Mesenchymal stem cell (in vitro differentiated cells and primary cell): ENCODE measurements at regions not wholly inside any gene's neighbourhood (a gene's known extent, or its start where the extent isn't known, plus 50 kb on each side); places are given as distances from the start of the nearest gene placed in this dataset.
"Not testable (repeated sequence)": the region's sequence is repeated elsewhere in the genome, so short reads cannot be mapped to it uniquely, and the experiment has no call there.

ENCODE experiments used
- DNase-seq: peaks from one replicate; pipeline ENCODE4 v3.0.0-alpha.2; 2013
- H2AFZ ChIP-seq: one replicate; pipeline ENCODE4 v1.6.1; 2013; ENCODE audit warnings: low read depth, mild to moderate bottlenecking, control low read depth, inconsistent platforms, low read length, moderate library complexity
- H2AK5ac ChIP-seq: 2 replicates; pipeline ENCODE4 v1.6.1; 2013; ENCODE audit warnings: low read length, moderate library complexity, mild to moderate bottlenecking, inconsistent platforms; ENCODE audit not compliant: severe bottlenecking
- H2BK120ac ChIP-seq: one replicate; pipeline ENCODE4 v1.6.1; 2013; ENCODE audit warnings: low read depth, mild to moderate bottlenecking, inconsistent platforms, low read length, moderate library complexity
- H2BK12ac ChIP-seq, 2 experiments: one replicate each; pipeline ENCODE4 v1.6.1; 2013; ENCODE audit warnings: inconsistent platforms in 2 of 2, low read length in 2 of 2, mild to moderate bottlenecking in 2 of 2, moderate library complexity in 2 of 2, control low read depth in 1 of 2
- H2BK15ac ChIP-seq: one replicate; pipeline ENCODE4 v1.6.1; 2013; ENCODE audit warnings: mild to moderate bottlenecking, low read depth, inconsistent platforms; ENCODE audit not compliant: poor library complexity, severe bottlenecking
- H2BK5ac ChIP-seq: 2 replicates; pipeline ENCODE4 v1.6.1; 2013; ENCODE audit warnings: low read depth, mild to moderate bottlenecking, low read length, control low read depth, inconsistent platforms; ENCODE audit not compliant: poor library complexity, severe bottlenecking
- H3K14ac ChIP-seq, 2 experiments: one replicate each; pipeline ENCODE4 v1.6.1; 2013; ENCODE audit warnings: inconsistent platforms in 2 of 2, low read length in 2 of 2, control low read depth in 1 of 2, mild to moderate bottlenecking in 1 of 2, moderate library complexity in 1 of 2
- H3K18ac ChIP-seq, 2 experiments: one replicate each; pipeline ENCODE4 v1.6.1; 2013; ENCODE audit warnings: inconsistent platforms in 2 of 2, low read length in 2 of 2, control low read depth in 1 of 2, low read depth in 1 of 2, mild to moderate bottlenecking in 1 of 2
- H3K23ac ChIP-seq, 2 experiments: one replicate each; pipeline ENCODE4 v1.6.1; 2013; ENCODE audit warnings: inconsistent platforms in 2 of 2, low read length in 2 of 2, mild to moderate bottlenecking in 2 of 2, moderate library complexity in 2 of 2, control low read depth in 1 of 2
- H3K27ac ChIP-seq: 2 replicates; pipeline ENCODE4 v1.5.1; 2013; ENCODE audit warnings: mild to moderate bottlenecking, moderate library complexity, low read length, control low read depth, inconsistent platforms; ENCODE audit not compliant: poor library complexity, severe bottlenecking
- H3K27me3 ChIP-seq, 2 experiments: 2 replicates each; pipeline versions ENCODE4 v1.6.1 to v1.7.0; 2013; ENCODE audit warnings: low read length in 2 of 2, mild to moderate bottlenecking in 2 of 2, moderate library complexity in 2 of 2, control low read depth in 1 of 2, inconsistent platforms in 1 of 2; ENCODE audit not compliant: control insufficient read depth in 1 of 2, insufficient read depth in 1 of 2
- H3K36me3 ChIP-seq, 2 experiments: 2 replicates each; pipeline versions ENCODE4 v1.6.1 to v1.7.0; 2013; ENCODE audit warnings: low read length in 2 of 2, control low read depth in 1 of 2, inconsistent platforms in 1 of 2, low read depth in 1 of 2, mild to moderate bottlenecking in 1 of 2; ENCODE audit not compliant: insufficient read depth in 2 of 2, control insufficient read depth in 1 of 2
- H3K4ac ChIP-seq, 2 experiments: one replicate each; pipeline ENCODE4 v1.6.1; 2013; ENCODE audit warnings: inconsistent platforms in 2 of 2, low read length in 2 of 2, mild to moderate bottlenecking in 2 of 2, moderate library complexity in 2 of 2, control low read depth in 1 of 2, low read depth in 1 of 2
- H3K4me1 ChIP-seq: 2 replicates; pipeline ENCODE4 v1.6.1; 2013; ENCODE audit warnings: low read depth, low read length, control low read depth; ENCODE audit not compliant: control insufficient read depth, insufficient read depth
- H3K4me2 ChIP-seq: 2 replicates; pipeline ENCODE4 v1.6.1; 2013; ENCODE audit warnings: low read length, mild to moderate bottlenecking, inconsistent platforms; ENCODE audit not compliant: poor library complexity, severe bottlenecking
- H3K4me3 ChIP-seq, 2 experiments: 2 replicates each; pipeline versions ENCODE4 v1.5.1 to v1.7.0; 2013; ENCODE audit warnings: low read length in 2 of 2, mild to moderate bottlenecking in 2 of 2, control low read depth in 1 of 2, low read depth in 1 of 2; ENCODE audit not compliant: insufficient read depth in 1 of 2
- H3K79me1 ChIP-seq: replicated peaks from 2 replicates; pipeline ENCODE4 v1.6.1; 2013; ENCODE audit warnings: mild to moderate bottlenecking, control low read depth, low read length, inconsistent platforms; ENCODE audit not compliant: poor library complexity, severe bottlenecking
- H3K9ac ChIP-seq: 2 replicates; pipeline ENCODE4 v1.7.0; 2013; ENCODE audit warnings: mild to moderate bottlenecking, low read length, moderate library complexity
- H3K9me3 ChIP-seq: 2 replicates; pipeline ENCODE4 v1.7.0; 2013; ENCODE audit warnings: mild to moderate bottlenecking, low read length; ENCODE audit not compliant: control insufficient read depth
- H4K8ac ChIP-seq: one replicate; pipeline ENCODE4 v1.6.1; 2013; ENCODE audit warnings: inconsistent platforms, mild to moderate bottlenecking, low read length, moderate library complexity
- H4K91ac ChIP-seq: one replicate; pipeline ENCODE4 v1.6.1; 2013; ENCODE audit warnings: mild to moderate bottlenecking, low read length, inconsistent platforms
- WGBS: methylation state at CpG from one replicate; pipeline ENCODE4 v1.1.7; 2013; ENCODE audit warnings: mixed read lengths; 5-methylcytosine and 5-hydroxymethylcytosine counted together

- H3K4me2 ChIP-seq = no peak overlapping the region
- H3K36me3 ChIP-seq = no peaks in the 10 kb centered on the region
- H4K8ac ChIP-seq = no peak overlapping the region
- H2BK120ac ChIP-seq = no peak overlapping the region
- no peak overlapping the region for H2BK5ac ChIP-seq
- no peaks in the 10 kb centered on the region for H3K4me1 ChIP-seq
- no peak overlapping the region for H3K4me3 ChIP-seq
- H4K91ac ChIP-seq = no peak overlapping the region
- 50% methylated on average over 1 of the region's 1 CpG for WGBS
- no peak overlapping the region for H3K9ac ChIP-seq
- no peak overlapping the region for H3K4ac ChIP-seq
- no peak overlapping the region for H2AK5ac ChIP-seq
- no peak overlapping the region for H3K14ac ChIP-seq
- H2BK12ac ChIP-seq = no peak overlapping the region
- H3K27me3 ChIP-seq = peaks cover 0 to 43% of the 10 kb centered on the region in 2 experiments
- no peak overlapping the region for H2AFZ ChIP-seq
- H3K18ac ChIP-seq = no peak overlapping the region
- no peak overlapping the region for H2BK15ac ChIP-seq
- H3K23ac ChIP-seq = no peak overlapping the region
- H3K79me1 ChIP-seq = no peaks in the 10 kb centered on the region
- no peaks in the 10 kb centered on the region for H3K9me3 ChIP-seq
- no peak overlapping the region for H3K27ac ChIP-seq
- DNase-seq = no peak
Measured at GRCh38 chr11:121358760-121359159, 66.2 kb downstream of the SC5D start.

DNA sequence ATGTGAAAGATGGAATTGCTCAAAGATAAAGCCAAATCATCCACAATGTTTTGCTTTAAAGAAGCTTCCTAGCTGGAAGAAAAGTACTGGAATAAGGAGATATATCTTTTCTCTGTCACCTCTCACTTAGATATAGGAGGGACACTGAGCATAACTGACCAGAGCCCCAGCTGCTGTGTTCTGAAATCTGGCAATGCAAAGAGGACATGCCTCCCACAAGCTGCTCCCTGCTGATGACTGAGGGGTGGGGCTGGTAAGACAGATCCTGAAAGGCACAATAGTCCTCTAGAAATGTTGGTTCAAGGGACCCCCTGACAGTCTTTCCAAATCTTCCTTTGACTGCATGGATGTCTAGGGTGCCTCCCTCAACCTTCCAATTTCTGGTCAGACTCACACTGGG is 67.0 kb downstream of the SC5D start:
- Histone ChIP-seq H2BK120ac (no peak overlapping the region), H3K79me1 (no peaks in the 10 kb centered on the region), H2AK5ac (no peak overlapping the region), H2BK5ac (no peak overlapping the region), H3K18ac (no peak overlapping the region), H3K27ac (no peak overlapping the region), H3K4ac (no peak overlapping the region), H3K36me3 (no peaks in the 10 kb centered on the region), H3K27me3 (peaks cover 0 to 35% of the 10 kb centered on the region in 2 experiments), H2AFZ (no peak overlapping the region), H2BK12ac (no peak overlapping the region), H3K4me3 (no peak overlapping the region), H3K9me3 (no peaks in the 10 kb centered on the region), H3K4me1 (no peaks in the 10 kb centered on the region), H4K91ac (no peak overlapping the region), H4K8ac (no peak overlapping the region), H2BK15ac (no peak overlapping the region), H3K14ac (no peak overlapping the region), H3K23ac (no peak overlapping the region), H3K9ac (no peak overlapping the region), H3K4me2 (no peak overlapping the region)
- no peak for DNase-seq

GRCh38 chr11:121362955-121363354 is 70.4 kb downstream of the SC5D start:
- H3K14ac ChIP-seq, H3K23ac ChIP-seq, H3K4me1 ChIP-seq, H3K27ac ChIP-seq, H2BK12ac ChIP-seq, H2AK5ac ChIP-seq, H3K79me1 ChIP-seq, H3K9ac ChIP-seq, DNase-seq, H2BK120ac ChIP-seq, H3K36me3 ChIP-seq, H2BK15ac ChIP-seq, H3K4me3 ChIP-seq, H4K8ac ChIP-seq, H4K91ac ChIP-seq, H3K4me2 ChIP-seq, H3K18ac ChIP-seq, H2AFZ ChIP-seq, H3K9me3 ChIP-seq, H3K4ac ChIP-seq, H2BK5ac ChIP-seq: not testable (repeated sequence)
- 93% methylated on average over 28 of the region's 41 CpGs for WGBS
- H3K27me3 ChIP-seq = peaks cover 0 to 46% of the 10 kb centered on the region in 2 experiments

GRCh38 chr11:121365304-121365703 is 72.7 kb downstream of the SC5D start:
- no peaks in the 10 kb centered on the region for H3K9me3 ChIP-seq
- H3K79me1 ChIP-seq = no peaks in the 10 kb centered on the region
- WGBS = 87% methylated on average over 4 of the region's 4 CpGs

More at GRCh38 chr11:121365304-121365703, 72.7 kb downstream of the SC5D start:
- no peak overlapping the region for H4K8ac ChIP-seq
- H4K91ac ChIP-seq = no peak overlapping the region
- no peak overlapping the region for H3K4me3 ChIP-seq
- no peak overlapping the region for H3K4ac ChIP-seq
- no peak for DNase-seq
- no peak overlapping the region for H3K14ac ChIP-seq
- no peak overlapping the region for H2BK5ac ChIP-seq
- no peak overlapping the region for H2BK12ac ChIP-seq
- no peak overlapping the region for H2AK5ac ChIP-seq
- H2BK120ac ChIP-seq = no peak overlapping the region
- no peaks in the 10 kb centered on the region for H3K4me1 ChIP-seq
- no peak overlapping the region for H3K27ac ChIP-seq
- no peak overlapping the region for H3K9ac ChIP-seq
- H2AFZ ChIP-seq = no peak overlapping the region
- H3K27me3 ChIP-seq = peaks cover 0 to 54% of the 10 kb centered on the region in 2 experiments
- no peak overlapping the region for H3K23ac ChIP-seq
- H2BK15ac ChIP-seq = no peak overlapping the region
- no peaks in the 10 kb centered on the region for H3K36me3 ChIP-seq
- H3K4me2 ChIP-seq = no peak overlapping the region
- H3K18ac ChIP-seq = no peak overlapping the region
